ENCODE measurements at regions not wholly inside any gene's neighbourhood (a gene's known extent, or its start where the extent isn't known, plus 50 kb on each side); places are given as distances from the start of the nearest gene placed in this dataset.

DNA sequence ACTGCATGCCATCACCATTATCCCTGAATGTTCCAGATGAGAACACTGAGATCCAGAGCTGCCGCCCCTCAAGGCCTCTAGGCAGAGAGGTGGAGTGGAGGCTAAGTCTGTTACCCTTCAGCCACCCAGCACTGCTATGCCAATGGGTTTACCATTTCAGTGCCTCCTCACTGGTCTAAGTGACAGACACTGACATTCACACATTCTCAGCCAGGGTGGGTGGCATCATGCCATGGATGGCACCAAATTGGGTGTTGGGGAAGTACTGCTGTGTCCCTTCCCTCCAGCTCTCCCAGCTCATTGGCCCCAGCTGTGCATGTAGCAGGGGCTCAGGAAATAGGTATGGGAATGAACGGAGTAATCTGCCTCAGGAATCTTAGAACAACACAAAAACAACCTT is 96.8 kb upstream of the PLET1 start:
- DNase-seq, result no peak

DNA sequence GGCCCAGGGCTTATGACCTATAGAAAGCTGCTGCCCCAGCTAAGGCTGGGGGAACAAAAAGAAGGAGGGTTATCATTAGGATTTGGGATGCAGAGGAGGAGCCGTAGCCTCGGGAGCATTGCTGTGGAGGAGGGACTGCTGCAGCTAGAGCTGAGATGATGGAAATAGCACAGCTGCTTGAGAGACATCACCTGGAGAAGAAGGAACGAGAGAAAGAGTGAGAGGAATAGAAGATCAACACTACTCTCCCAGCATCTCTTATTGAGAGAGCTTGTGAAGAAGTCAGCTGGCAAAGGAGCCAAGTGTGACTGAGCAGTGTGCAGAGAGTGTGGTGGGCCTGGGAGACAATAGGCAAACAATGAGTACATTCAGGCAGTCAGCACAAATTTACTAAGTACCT is 100.7 kb upstream of the PLET1 start:
- no peak for DNase-seq

DNA sequence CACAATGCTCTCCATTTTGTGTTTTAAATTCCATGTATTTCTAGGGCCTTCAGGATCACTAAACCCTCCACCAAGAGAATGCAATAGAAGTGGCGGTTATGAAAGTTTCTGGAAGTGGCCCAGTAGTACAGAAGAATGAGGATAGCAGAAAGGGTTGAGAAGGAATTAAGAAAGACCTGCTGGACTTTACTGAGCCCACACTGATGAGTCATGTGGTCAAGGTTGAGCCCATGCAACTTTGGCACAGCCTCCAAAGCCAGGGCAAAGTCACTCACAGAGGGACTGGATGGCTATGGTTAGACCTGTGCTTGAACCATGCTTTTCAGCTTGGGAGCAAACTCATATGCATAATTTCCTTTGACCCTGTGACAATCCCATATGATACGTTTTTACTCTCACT is 102.9 kb upstream of the PLET1 start:
- no peak for DNase-seq

- DNase-seq, result peak; percentile 76
These were observed 104.4 kb upstream of the PLET1 start for GRCh38 chr11:112364962-112365481.

DNA sequence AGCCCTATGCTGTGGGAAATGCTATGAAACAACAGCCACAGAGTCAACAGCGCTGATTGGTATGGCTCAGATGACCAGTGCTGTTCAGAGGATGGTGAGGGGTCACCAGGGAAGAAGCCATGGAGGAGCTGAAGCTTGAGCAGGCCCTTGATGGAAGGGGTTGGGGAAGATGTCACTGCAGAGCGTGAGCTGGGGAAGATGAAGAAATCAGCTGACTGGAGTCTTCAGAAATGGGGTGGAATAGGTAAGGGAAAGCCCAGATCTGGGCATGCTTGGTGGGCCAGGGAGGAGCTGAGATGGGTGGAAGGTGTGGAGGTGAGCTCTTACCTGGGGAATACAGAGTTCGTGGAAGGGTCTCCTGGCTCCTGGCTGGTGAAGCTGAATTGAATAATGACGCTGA is 105.4 kb upstream of the PLET1 start:
- DNase-seq, result no peak

DNA sequence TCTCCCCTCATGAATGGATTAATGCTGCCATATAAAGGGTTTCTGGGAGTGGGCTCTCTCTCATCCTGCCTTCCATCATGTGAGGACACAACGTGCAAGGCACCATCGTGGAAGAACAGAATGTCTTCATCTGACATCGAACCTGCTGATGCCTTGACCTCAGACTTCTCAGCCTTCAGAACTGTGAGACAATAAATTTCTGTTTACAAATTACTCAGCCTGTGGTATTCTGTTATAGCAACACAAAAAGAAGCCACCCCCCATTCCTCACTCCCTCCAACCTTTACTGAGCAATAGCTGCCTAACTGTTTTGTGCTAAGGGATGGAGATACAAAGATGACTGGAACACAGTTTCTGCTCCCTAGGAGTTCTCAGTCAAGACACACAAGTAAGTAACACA is 106.1 kb upstream of the PLET1 start:
- DNase-seq, result no peak

DNA sequence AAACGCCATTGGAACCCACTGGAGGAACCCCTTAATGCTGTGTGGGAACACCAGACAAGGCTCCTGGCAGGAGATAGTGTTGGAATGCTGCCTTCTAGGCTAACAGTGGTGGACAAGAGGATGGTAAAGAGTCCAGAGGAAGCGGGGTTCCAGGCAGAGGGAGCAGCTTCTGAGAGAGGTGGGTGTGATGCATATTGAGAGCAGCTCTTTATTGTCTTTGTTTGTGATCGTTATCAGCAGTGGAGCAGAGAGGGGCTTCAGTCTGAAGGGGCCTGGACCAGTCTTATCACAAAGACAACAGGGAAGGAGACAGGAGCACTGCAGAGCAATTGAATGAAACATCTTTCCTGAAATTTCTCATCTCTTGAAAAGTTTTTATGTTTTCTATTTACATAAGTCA is 106.8 kb upstream of the PLET1 start:
- no peak for DNase-seq

- no peak for DNase-seq
These were observed 107.2 kb upstream of the PLET1 start for GRCh38 chr11:112367895-112368294.

- DNase-seq, result no peak
These were observed 107.7 kb upstream of the PLET1 start for GRCh38 chr11:112368381-112368780.

GRCh38 chr11:112369374-112369773 is 108.7 kb upstream of the PLET1 start:
- DNase-seq, result no peak

DNA sequence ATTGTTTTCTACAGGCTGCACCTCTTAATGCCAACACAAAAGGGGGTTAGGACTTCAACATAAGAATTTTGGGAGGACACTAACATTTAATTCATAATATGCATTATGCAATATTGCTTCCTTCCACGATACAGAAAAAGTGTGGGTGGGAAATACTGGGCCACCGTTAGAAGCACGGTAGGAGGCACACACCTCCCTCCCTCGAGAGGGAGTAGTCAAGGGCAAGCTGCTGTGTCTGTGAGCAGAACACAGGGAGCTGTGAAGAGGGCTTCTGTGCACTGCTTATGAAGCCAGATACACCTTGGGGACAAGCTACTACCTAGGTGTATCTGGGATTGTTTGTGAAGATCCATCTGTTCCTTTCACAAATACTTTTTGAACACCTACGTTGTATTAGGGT is 109.3 kb upstream of the PLET1 start:
- DNase-seq, result no peak

DNA sequence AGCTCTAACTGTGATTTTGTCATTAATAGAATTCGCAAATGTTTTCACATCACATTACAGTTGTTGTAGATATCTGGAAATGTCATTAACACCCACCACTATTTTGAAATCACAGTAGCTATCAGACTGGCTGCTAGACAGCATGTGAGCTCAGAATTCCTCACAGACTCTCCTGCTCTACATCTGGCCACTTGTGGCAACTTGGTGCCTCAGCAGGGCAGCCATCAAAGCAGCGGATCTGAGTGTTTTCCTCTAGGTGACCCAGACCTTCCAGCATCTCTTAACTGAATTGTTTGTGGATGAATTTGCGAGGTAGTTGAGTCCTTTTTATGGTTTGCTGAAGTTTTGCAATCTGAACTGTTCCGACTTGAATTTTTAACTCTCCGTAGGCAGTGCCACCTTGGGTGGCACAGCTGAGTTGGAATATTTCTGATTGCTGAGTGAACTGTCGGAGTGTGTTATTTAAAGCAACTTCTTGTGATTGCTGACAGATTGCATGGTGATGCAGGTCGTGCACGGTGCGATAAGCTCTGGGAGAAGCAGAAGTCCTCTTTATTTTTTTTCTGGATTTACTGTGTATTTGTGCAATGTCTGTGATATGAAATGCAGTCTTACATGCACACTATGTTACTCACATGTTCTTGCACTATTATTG is 114.0 kb upstream of the PLET1 start:
- DNase-seq, result no peak

- no peak for DNase-seq
These were observed 117.3 kb upstream of the PLET1 start for GRCh38 chr11:112377946-112378345.

DNA sequence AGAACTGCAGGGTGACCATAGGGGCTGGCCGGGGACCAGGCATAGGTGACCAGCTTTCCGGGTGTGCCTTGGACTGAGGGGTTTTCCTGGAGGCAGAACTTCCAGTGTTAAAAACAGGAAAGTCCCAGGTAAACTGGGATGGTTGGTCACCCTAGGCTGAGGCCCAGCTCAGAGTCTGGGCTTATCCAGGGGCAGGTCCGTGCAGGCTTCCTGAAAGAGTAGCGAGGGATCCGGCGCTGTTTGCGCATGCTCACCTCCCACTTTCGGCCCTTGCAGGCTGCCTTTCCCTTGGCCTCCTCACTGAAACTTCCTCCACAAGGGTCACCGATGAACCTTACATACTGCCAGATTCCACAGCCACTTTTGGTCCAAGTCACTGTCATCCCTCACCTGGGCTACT is 119.8 kb upstream of the PLET1 start:
- DNase-seq, result no peak

- no peak for DNase-seq
These were observed 120.9 kb upstream of the PLET1 start for GRCh38 chr11:112381578-112381977.

- no peak for DNase-seq
These were observed 121.9 kb upstream of the PLET1 start for GRCh38 chr11:112382561-112382960.

DNA sequence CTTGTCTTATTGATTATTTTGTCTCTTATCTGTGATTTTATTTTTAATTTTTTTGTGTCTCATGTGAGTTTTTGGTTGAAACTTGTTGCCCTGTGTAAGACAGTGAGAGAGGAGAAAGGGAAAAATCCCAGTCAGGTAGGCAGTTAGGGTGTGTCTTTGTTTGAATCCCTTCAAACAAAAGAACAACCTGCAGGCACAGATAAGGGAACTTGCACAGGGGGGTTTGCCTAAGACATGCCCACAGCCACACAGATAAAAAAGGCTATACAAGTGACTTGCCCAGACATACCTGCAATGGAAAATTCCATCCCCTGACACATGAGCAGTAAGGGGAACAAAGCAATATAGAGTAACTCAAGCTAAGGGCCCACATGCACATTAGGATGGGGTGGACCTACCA is 127.8 kb upstream of the PLET1 start:
- DNase-seq, result no peak

- no peak for DNase-seq
These were observed 130.4 kb upstream of the PLET1 start for GRCh38 chr11:112391086-112391485.

- DNase-seq, result no peak
These were observed 132.2 kb upstream of the PLET1 start for GRCh38 chr11:112392904-112393303.

GRCh38 chr11:112394304-112394703 is 133.6 kb upstream of the PLET1 start:
- DNase-seq, result no peak

DNA sequence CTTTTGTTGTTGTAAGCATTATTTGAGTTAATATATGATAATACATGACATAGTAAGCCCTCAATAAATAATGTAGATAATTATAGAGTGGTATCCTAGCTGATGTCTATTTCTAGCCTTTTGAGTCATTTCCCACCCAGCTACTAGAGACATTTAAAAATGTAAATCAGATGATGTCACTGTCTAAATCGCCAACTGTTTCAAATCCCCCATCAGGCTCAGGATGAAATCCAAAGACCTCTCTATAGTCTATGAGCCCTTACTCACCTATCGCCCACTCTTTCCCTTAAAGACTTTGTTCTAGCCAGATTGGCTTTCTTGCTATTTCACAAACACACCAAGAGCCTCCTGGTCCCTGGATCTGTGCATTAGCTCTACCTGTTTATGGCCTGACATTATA is 135.4 kb upstream of the PLET1 start:
- peak; percentile 10 for DNase-seq

- no peak for DNase-seq
These were observed 138.3 kb upstream of the PLET1 start for GRCh38 chr11:112398798-112399478.

GRCh38 chr11:112400476-112401014 is 139.9 kb upstream of the PLET1 start:
- DNase-seq, result no peak

Measured in fibroblast of skin of back (primary cell).